Activated T-cell treated with anti-CD3 and anti-CD28 coated beads, Interleukin-2, amount 50 U/mL, for 4 hours (primary cell): ENCODE measurements at regions not wholly inside any gene's neighbourhood (a gene's known extent, or its start where the extent isn't known, plus 50 kb on each side); places are given as distances from the start of the nearest gene placed in this dataset.

Source experiments
- ATAC-seq, 2 donors: fragments of 200-7000 bp; cut with Tn5 transposase; one replicate each; pipeline ENCODE4 v1.10.0; 2021
- DNase-seq: peaks from one replicate; pipeline ENCODE4 v3.0.0-alpha.2; 2020
- H3K27me3 Mint-ChIP-seq: one replicate; pipeline ENCODE4 v1.8.0; 2021; ENCODE audit warnings: low read depth, mixed read lengths
- H3K36me3 Mint-ChIP-seq: one replicate; pipeline ENCODE4 v1.8.0; 2022; ENCODE audit warnings: mixed read lengths; ENCODE audit not compliant: insufficient read depth
- H3K4me1 Mint-ChIP-seq: one replicate; pipeline ENCODE4 v1.8.0; 2021; ENCODE audit warnings: low read depth, mixed read lengths
- H3K4me3 Mint-ChIP-seq: one replicate; pipeline ENCODE4 v1.8.0; 2021; ENCODE audit warnings: mild to moderate bottlenecking, moderate library complexity, mixed read lengths
- H3K9me3 Mint-ChIP-seq: one replicate; pipeline ENCODE4 v1.8.0; 2021; ENCODE audit warnings: mixed read lengths

DNA sequence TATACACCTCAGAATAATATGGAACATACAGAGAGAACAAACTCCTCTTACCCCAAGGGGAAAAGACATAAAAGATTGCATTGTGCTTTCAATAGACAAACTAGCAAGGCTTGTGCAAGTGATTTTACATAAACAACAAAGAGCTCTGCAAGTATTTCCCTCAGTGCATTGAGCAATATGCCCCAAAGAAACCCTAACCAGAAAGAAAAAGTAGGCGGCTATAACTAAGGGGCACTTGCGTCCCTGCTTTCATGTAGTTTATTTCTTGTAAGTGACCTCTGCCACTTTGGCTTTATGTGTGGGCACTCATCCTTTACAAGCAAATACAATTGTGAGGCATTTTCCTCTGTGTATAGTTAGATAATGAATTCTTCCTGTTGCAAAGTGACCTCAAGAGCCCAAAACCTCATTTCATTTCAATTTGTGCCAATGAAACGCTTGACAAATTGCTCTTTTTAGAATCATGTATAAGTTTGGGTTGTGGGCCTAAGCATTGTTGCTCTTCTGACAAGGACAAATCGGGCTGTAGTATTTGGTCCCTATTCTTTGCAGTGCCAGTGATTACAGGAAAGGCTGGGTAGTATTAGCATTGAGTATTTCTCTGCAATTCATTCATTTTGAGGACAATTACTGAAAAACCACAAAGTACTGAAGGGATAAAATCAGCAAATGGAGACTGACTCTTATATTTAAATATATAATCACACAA, 282.2 kb downstream of the DTWD2 start:
- DNase-seq (no peak), ATAC-seq (no peak)
- Mint-ChIP-seq H3K36me3 (no peaks in the 10 kb centered on the region), H3K27me3 (no peaks in the 10 kb centered on the region), H3K9me3 (peaks cover 32% of the 10 kb centered on the region), H3K4me3 (no peak overlapping the region), H3K4me1 (no peaks in the 10 kb centered on the region)

DNA sequence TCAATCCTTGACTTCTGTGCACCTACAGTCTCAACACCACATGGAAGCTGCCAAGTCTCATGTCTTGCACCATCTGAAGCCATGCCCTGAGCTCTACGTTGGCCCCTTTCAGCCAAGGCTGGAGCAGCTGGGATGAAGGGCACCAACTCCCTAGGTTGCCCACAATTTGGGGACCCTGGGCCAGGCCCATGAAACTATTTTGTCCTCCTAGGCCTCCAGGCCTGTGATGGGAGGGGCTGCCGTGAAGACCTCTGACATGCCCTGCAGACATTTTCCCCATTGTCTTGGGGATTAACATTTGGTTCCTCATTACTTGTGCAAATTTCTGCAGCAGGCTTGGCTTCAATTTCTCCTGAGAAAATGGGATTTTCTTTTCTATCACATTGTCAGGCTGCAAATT, 285.1 kb downstream of the DTWD2 start:
- Mint-ChIP-seq H3K9me3 (peaks cover 18% of the 10 kb centered on the region), H3K27me3 (no peaks in the 10 kb centered on the region), H3K4me3 (no peak overlapping the region), H3K36me3 (no peaks in the 10 kb centered on the region), H3K4me1 (no peaks in the 10 kb centered on the region)
- DNase-seq, result no peak
- no peak for ATAC-seq

DNA sequence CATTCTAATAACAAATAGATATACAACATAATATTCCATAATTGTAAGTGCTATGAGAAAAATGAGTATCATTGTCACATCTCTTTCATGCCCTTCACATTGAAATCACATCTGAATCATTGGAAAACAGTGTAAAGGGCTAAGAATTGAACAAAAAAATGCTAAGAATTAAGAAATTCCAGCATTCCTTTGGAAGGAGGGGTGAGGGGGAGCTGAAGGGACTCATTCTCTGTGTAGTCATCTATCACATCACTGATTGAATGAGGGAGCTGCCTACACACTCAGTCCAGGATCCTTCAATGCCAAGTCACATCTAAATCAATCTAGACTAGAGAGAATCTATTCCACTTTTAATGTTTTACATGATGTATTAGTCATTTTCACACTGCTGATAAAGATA, 286.6 kb downstream of the DTWD2 start:
- Mint-ChIP-seq H3K4me1 (no peaks in the 10 kb centered on the region), H3K9me3 (peaks cover 17% of the 10 kb centered on the region), H3K27me3 (no peaks in the 10 kb centered on the region), H3K36me3 (no peaks in the 10 kb centered on the region), H3K4me3 (no peak overlapping the region)
- ATAC-seq (no peak), DNase-seq (no peak)

DNA sequence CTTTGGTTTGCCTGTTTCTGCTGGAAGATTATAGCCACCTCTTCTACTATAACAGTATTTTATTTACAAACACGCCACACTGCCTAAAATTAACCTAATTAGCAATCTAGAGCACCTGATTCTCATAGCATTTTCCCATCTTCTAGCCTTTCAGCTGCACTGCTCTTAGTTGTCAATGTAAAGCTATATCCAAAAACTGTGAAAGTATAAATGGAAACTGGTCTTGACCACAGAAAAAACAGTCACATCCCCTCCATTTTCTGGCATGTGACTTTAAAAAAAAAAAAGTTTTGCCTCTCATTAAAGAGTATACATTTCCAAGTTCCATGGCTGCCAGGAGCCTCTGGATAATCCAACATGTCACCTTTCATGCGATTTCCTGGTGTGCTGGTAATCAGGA, 287.8 kb downstream of the DTWD2 start:
- Mint-ChIP-seq H3K9me3 (peaks cover 14% of the 10 kb centered on the region), H3K4me1 (no peaks in the 10 kb centered on the region), H3K4me3 (no peak overlapping the region), H3K36me3 (no peaks in the 10 kb centered on the region), H3K27me3 (no peaks in the 10 kb centered on the region)
- no peak for ATAC-seq
- DNase-seq, result no peak

DNA sequence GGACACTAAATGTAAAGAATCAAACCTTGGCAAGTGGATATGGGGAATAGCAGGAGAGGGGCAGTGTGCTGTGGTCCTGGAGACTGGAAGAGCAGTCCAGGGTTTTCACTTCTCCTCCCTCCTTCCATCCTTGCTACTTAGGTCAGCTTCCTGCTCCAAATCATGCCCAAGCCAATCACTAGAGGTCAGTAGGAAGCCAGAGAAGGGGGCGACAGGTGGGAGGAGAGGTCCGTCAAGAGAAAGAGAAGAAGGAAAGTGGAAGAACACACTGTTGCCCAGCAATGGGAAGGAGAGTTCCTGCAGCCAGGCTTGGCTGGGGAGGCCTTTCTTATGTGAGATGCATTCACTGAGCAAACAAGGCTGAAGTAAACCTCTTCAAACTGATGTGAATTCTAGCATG, 289.6 kb downstream of the DTWD2 start:
- no peak for DNase-seq
- Mint-ChIP-seq H3K27me3 (no peaks in the 10 kb centered on the region), H3K4me1 (no peaks in the 10 kb centered on the region), H3K9me3 (peaks cover 4% of the 10 kb centered on the region), H3K36me3 (no peaks in the 10 kb centered on the region), H3K4me3 (no peak overlapping the region)
- no peak for ATAC-seq

DNA sequence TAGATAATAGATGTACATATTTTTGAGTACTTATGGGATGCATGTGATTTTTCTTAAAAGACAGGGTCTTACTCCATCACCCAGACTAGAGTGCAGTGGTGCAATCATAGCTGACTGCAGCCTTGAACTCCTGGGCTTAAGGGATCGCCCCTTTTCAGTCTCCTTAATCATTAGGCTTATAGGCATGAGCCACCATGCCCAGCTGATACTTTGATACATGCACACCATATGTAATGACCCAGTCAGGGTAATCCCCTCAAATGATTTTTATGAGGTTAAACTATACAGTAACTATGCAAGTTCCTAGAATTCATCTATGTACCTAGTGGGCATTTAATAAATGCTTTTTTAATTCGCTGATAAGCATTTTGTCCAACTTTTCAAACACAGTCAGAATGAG, 292.3 kb downstream of the DTWD2 start:
- Mint-ChIP-seq H3K4me1 (no peaks in the 10 kb centered on the region), H3K36me3 (no peaks in the 10 kb centered on the region), H3K4me3 (no peak overlapping the region), H3K9me3 (no peaks in the 10 kb centered on the region), H3K27me3 (no peaks in the 10 kb centered on the region)
- DNase-seq (no peak), ATAC-seq (no peak)

DNA sequence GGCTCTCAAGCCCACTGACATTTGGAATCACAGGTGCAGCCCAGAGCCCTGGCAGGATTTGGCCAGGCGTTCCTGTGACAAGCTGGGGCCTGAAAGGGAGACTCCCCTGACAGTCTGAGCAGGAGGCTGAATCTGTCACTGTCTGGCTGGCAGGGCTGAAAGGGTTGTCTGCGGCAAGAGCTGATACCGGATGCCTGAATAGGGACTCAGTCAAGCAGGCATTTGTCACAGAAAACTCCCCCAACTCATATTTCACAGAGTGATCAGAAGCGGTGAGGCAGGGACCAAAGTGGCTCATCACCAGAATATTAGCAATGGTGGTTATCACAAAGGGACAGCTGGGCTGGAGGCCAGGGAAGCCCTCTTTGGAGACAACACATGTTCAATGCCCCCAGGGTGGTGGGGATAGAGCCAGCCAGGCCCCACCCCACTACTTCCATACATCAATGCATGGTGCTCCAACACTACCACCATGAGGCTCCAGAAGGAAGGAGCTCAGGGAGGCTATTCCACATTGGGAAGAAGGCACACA, 295.5 kb downstream of the DTWD2 start:
- ATAC-seq, result no peak
- Mint-ChIP-seq H3K4me1 (no peaks in the 10 kb centered on the region), H3K4me3 (no peak overlapping the region), H3K36me3 (no peaks in the 10 kb centered on the region), H3K9me3 (no peaks in the 10 kb centered on the region), H3K27me3 (no peaks in the 10 kb centered on the region)
- DNase-seq, result no peak

DNA sequence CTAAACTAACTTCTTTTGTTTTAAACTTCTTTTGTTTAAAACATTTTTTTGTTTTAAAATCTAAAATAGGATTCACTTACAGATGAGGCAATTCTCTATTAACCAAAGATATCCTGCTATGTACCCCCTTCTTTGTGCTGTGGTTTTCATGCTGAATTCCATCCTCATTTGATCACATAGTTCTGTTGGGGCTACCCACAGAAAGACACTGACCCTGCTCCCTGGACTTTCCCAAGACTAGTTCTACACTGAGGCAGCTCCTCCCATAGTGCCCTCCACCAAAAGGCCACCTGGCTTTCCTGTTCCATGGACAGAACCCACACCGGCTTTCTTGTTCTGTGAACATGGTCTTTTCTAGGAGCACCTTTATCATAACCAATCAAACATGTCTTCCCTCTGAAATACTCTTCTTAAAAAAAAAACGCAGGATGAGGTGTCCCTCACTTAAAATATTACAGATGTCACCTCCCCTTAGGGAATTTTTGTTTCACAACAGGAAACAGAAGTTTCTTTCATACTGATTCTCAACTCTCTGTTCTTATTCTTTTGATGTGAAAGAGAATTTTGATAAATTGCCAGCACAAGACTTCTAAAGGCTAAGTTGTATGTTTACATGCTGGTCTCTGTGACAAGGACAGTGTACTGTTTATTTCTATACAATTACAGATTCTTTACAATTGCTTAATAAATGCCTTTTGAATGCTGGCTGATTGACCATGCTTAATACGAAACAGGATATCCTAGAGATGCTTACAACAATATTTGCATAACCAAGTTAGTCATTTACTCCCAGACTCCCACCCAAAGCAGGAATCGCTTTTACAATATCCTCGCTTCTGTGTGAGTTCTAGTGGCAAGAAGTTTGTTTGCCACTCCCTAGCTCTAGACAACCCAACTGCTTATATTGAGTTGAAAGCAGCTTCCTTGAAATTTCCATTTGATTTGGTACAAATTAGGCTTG, 300.4 kb downstream of the DTWD2 start:
- Mint-ChIP-seq H3K27me3 (no peaks in the 10 kb centered on the region), H3K4me3 (no peak overlapping the region), H3K9me3 (no peaks in the 10 kb centered on the region), H3K4me1 (no peaks in the 10 kb centered on the region), H3K36me3 (no peaks in the 10 kb centered on the region)
- DNase-seq, result no peak
- ATAC-seq, result no peak

DNA sequence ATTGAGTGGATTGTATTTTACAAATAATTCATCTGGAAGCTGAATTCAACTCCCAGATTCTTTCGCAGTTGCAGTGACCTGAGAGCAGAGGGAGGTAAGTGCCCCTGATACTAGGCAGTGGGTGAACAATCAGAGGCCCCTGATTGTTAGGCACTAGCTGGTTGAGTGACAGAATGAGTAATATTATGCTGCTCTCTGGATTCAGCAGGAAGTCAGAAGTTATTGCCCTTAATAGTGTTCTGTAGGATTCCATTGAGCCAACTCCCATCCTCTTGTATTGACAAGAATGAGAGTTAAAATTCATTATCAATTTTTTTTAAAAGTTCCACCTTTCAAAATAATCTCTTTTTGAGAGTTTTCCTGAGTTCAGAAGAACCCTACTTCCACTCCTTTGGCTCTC, 301.2 kb downstream of the DTWD2 start:
- H3K36me3 Mint-ChIP-seq, result no peaks in the 10 kb centered on the region
- DNase-seq (no peak), ATAC-seq (no peak)
- H3K9me3 Mint-ChIP-seq, result no peaks in the 10 kb centered on the region
- H3K4me3 Mint-ChIP-seq, result no peak overlapping the region
- no peaks in the 10 kb centered on the region for H3K27me3 Mint-ChIP-seq
- H3K4me1 Mint-ChIP-seq, result no peaks in the 10 kb centered on the region

DNA sequence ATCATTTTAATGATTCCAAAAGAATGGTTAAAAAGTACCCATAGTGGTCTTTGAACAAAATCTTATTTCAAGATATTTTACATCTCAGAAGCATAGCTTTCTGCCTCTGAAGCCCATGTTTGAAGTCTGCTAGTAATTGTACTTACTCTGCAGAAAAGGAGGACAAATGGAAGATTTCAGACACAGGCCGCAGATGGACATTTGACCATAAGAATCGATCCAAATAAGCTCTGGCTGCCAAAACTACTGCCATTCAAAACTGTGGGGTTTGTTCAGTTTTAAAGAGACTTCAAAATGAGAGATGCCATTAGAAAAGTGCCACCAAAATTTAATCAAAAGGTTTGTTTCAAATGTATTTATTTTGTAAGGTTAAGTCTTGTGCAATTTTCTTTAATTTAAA, 306.7 kb downstream of the DTWD2 start:
- Mint-ChIP-seq H3K36me3 (no peaks in the 10 kb centered on the region), H3K27me3 (no peaks in the 10 kb centered on the region), H3K4me3 (no peak overlapping the region), H3K9me3 (peaks cover 3% of the 10 kb centered on the region), H3K4me1 (no peaks in the 10 kb centered on the region)
- DNase-seq (no peak), ATAC-seq (no peak)

DNA sequence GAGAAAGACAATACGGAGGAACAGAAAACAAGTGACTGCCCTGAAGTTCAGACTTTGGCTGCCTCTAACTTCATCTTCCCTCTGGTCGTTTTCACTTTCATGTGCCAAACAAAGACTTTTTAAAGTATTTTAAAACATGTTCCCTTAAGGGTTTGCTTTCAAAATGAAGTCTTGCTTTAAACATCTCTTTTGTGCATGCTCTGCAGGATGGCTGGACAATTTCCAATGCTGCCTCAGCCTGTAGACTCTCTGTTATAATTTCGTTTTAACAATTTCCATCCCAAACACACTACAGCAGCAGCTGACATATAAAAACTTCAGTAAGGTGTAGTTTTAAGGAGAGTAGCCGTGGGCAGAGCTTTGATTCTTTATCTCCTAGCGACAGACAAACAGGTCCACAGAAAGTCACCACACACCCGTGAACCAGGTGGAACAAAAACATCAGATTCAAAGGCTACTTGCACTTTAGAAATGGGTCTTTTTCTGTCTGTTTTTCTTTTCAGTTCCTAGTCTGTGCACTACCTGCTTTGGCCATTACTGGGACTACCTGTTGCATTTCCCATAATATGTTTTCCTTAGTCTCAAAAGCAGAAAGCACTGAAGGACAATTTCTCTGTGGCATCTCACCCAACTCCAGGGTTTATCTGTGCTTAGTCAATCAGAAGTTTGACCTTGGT, 308.9 kb downstream of the DTWD2 start:
- H3K4me3 Mint-ChIP-seq, result no peak overlapping the region
- peaks cover 6% of the 10 kb centered on the region for H3K9me3 Mint-ChIP-seq
- no peaks in the 10 kb centered on the region for H3K4me1 Mint-ChIP-seq
- no peaks in the 10 kb centered on the region for H3K27me3 Mint-ChIP-seq
- DNase-seq (no peak), ATAC-seq (no peak)
- H3K36me3 Mint-ChIP-seq, result no peaks in the 10 kb centered on the region

DNA sequence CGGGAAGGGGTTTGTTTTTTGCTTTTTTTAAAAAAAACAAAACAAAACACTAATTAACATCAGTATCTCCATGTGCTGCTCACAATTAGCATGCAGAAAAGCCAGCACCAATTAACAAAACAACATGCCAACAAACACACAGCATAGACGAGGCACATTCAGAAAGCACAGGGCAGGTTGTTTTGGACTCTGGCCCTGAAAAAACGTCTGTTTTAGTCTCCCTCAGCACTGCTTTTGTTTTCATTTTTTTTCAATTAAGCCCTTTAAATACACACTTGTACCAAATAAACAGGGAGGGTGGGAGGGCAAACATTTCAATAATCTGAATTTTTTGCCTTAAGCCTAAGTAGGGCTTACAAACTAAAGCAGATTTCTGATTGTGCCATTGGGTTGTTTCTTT, 309.6 kb downstream of the DTWD2 start:
- H3K4me3 Mint-ChIP-seq, result no peak overlapping the region
- ATAC-seq, result no peak
- peaks cover 10% of the 10 kb centered on the region for H3K9me3 Mint-ChIP-seq
- no peaks in the 10 kb centered on the region for H3K36me3 Mint-ChIP-seq
- no peaks in the 10 kb centered on the region for H3K4me1 Mint-ChIP-seq
- H3K27me3 Mint-ChIP-seq, result no peaks in the 10 kb centered on the region
- DNase-seq, result no peak

DNA sequence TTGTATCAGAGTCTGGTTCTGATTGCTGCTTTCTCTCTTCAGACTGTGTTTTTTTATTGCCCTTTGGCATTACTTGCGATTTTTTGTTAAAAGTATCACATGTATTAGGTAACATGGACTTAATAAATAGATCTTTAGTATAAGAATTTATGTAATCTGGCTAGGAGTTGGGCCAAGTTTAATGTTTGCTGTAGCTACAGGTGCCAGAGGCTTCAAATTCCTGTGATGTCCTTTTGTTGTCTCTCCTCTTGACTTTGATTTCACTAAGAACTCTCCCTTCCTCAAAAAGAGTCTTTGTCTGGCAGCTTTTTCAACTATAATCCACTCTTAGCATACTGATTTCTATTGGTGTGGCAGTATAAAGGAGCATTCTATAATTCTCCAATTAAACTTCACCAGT, 313.1 kb downstream of the DTWD2 start:
- Mint-ChIP-seq H3K27me3 (no peaks in the 10 kb centered on the region), H3K4me1 (no peaks in the 10 kb centered on the region), H3K9me3 (peaks cover 11% of the 10 kb centered on the region), H3K36me3 (no peaks in the 10 kb centered on the region), H3K4me3 (no peak overlapping the region)
- DNase-seq, result no peak
- ATAC-seq, result no peak

DNA sequence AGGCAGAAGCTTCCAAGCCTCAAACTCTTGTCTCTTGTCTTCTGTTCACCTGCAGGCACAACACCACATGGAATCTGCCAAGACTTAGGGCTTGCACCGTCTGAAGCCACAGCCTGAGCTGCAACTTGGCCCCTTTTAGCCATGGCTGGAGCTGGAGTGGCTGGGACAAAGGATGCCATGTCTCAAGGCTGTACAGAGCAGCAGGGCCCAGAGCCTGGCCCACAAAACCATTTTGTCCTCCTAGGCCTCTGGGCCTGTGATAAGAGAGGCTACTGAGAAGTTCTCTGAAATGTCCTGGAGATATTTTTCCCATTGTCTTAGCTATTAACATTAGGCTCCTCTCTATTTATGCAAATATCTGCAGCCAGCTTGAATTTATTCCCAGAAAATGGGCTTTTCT, 330.8 kb downstream of the DTWD2 start:
- H3K9me3 Mint-ChIP-seq, result peaks cover 39% of the 10 kb centered on the region
- no peaks in the 10 kb centered on the region for H3K36me3 Mint-ChIP-seq
- ATAC-seq (no peak), DNase-seq (no peak)
- H3K27me3 Mint-ChIP-seq, result no peaks in the 10 kb centered on the region
- H3K4me1 Mint-ChIP-seq, result no peaks in the 10 kb centered on the region
- H3K4me3 Mint-ChIP-seq, result no peak overlapping the region
